GM23248 (cell line): ENCODE measurements at regions not wholly inside any gene's neighbourhood (a gene's known extent, or its start where the extent isn't known, plus 50 kb on each side); places are given as distances from the start of the nearest gene placed in this dataset.

Experiments
- EZH2 ChIP-seq: fragments of 200-600 bp; sonication (generic); IDR thresholded peaks from 2 replicates; pipeline ENCODE4 v1.6.1; 2018; ENCODE audit warnings: antibody characterized with exemption, mild to moderate bottlenecking; ENCODE audit not compliant: insufficient read depth, poor library complexity, severe bottlenecking
- EZH2phosphoT487 ChIP-seq: fragments of 200-600 bp; sonication (generic); IDR thresholded peaks from 2 replicates; pipeline ENCODE4 v1.6.1; 2018; ENCODE audit warnings: antibody characterized with exemption, moderate library complexity, mild to moderate bottlenecking, low read depth; ENCODE audit not compliant: insufficient read depth

- TF ChIP-seq EZH2phosphoT487 (no peak), EZH2 (no peak)
Observed at GRCh38 chr15:47876986-47877385, 159.7 kb downstream of the SEMA6D start.
